RPMI7951 (cell line): ENCODE measurements at regions not wholly inside any gene's neighbourhood (a gene's known extent, or its start where the extent isn't known, plus 50 kb on each side); places are given as distances from the start of the nearest gene placed in this dataset.
"Not testable (repeated sequence)": the region's sequence is repeated elsewhere in the genome, so short reads cannot be mapped to it uniquely, and the experiment has no call there.

Source experiments
- DNase-seq: peaks from one replicate; pipeline ENCODE4 v3.0.0-alpha.2; 2012; ENCODE audit warnings: low read depth

DNA sequence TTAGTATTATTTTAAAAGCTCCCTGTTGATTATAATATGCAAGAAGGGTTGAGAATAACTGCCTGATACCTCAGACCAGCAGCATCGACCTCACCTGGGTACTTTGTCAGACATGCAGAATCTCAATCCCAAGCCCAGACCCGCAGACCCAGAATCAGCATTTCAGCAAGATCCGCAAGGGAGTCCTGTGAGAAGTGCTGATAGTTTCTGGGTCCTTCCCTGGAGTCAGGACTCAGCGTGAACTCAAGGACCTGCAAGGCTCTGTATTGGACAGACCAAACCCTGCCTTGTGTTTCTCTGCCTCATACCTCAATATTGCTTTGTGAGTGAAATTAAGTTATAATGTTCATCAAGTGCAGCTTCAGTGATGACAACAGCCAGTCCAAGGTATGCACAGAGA is 149.5 kb upstream of the NPY start:
- no peak for DNase-seq

DNA sequence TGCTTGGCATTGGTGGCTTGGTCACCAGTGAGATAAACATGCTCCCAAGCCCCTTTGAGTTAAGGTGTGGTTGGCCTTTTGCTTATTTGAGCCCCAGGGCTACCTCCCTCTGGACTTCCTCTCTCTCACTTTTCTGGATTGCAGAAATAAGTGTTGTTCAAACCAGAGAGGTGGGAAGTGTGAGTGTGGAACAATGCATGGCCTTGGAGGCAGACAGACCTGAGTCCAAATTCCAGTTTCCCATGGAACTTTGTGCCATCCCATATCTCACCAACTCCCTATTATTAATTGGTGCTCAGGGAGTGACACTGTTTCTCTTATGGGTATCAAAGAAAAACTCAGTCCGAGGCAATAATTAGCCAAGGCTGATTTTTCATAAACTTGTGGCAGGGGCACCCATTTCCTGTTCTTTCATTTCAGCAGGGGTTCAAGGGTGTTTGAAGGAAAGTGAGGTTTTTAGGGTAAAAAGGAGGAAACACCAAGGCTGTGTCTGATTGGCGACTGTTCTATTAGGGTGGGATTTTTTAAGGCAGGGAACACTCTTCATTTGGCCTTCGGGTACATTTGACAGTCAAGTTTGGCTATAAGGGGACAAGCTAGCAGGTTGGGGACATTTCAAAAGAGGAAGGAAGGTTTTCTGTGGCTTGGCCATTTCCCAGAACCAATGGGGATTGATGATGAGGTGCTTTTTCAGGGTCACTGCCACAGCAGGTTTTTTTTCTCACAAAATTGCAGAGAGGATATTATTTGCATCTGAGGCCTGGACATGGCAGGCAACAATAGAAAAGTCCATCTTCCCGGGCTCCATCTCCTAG is 148.8 kb upstream of the NPY start:
- DNase-seq: no peak

DNA sequence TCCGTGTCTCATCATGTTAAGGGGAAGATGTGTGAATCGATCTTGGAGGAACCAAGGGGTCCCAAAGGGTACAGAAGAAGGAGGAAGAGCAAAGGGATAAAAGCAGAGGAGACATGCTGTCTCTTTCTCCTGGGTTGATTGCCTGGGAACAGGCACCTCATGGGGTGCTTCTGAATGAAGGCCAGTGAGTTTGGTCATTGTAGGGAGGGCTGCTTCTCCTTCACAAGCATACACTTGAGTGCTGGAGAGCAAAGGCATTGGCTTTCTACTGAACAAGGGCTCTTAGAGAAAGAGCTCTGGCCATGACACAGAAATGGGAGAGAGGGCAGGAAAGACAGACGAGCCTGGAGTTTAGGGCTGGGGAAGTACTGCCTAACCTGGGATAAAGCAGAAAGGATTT is 146.7 kb upstream of the NPY start:
- DNase-seq: no peak

DNA sequence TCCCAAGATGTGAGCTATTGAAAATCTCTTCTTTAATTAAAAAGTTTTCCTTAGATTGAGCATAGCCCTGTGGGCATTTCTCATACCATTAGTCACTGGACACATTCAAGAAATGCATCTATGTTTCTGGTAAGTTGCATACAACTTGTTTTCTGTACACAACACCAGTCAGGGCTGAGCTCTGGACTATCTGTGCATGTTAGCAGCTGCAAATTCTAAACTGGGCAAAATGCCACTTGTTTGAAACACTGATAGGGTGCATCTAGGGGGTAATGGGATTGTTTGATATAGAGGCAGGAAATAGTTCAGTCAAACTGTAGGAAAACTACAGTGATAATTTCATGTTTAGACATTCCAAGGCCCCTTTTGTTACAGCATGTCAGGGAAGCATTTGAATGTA is 145.6 kb upstream of the NPY start:
- DNase-seq: no peak

DNA sequence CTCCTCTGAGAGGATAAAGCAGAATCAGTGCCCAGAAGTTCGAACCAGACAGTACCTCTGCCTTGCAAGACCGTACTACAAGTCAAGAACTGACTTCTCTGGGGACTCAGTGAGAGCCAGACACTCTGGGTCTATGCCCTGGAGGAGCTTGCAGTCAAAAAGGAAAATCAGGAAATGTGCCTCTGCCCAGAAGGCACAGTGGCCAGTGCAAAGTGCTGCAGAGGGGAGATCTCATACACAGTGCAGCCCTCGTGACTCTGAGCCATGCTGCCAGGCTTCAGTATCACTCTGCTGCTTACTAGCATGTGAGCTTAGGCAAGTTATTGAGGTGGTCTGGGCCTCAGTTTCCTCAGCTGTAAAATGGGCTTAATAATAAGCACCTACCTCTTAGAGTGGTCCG is 144.0 kb upstream of the NPY start:
- no peak for DNase-seq

DNA sequence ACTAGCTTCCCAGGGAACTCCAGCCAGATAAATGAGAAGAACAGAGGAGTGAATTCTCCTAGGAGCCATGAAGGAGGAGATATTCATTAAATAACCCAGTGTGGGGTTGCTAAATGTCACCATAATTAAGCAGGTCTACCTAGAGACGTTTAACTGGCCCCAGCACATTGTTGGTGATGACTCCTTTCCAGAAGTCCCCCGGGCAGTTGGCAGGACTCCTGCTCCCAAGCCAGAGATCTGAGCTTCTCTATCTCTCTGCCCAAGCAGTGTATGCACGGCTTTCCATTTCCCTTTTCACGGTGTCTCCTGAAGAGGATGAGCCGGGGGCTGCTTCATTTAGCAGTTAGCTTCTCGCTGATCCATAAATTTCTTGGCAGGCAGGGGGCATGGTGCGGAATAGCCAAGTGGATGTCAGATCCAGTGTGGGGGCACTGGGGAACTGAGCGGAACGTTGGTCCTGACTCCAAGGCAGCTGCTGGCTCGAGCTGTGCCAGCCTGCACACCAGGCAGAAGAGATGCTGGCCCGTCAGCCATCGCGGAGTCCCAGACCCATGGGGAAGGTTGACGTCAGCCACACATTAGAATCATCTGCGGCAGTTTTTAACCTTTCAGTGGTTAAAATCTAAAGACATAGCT is 142.0 kb upstream of the NPY start:
- DNase-seq: peak; percentile 4

DNA sequence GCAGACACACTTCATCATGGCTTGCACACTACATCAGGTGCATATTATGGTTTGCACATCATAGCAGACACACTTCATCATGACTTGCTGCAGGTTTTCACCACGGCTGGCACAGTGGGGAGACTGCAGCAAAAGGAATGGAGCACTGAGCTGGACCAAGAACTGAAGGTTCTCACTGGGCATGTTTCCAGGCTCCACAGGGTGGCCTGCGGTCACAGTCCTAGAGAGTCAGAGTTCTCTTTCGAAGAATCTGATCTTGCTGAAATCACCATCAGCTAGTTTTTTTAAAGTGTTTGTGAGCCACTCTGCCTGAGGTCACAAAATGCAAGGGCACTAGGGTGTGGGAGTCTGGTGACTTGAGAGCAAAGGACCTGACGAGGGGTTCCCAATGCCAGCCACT is 140.4 kb upstream of the NPY start:
- peak; percentile 33 for DNase-seq

DNA sequence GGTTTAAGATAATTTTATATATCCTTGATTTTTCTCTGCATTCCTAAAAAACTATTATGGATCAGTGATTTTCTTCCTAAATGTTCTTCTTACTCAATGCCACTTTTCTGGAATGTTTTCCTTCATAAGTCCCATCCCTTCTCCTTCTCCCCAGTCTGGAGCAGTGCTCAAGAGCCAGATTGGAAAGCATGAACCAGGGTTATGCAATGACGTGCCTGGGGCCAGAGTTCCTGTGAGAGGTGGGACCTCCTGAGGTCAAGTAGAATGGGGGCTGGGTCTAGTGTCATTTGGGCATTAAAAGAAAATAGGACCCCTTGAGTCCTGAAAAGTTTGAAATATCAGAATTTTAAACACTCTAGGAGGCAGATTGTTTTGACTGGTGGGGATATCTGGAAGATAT is 132.0 kb upstream of the NPY start:
- no peak for DNase-seq

DNA sequence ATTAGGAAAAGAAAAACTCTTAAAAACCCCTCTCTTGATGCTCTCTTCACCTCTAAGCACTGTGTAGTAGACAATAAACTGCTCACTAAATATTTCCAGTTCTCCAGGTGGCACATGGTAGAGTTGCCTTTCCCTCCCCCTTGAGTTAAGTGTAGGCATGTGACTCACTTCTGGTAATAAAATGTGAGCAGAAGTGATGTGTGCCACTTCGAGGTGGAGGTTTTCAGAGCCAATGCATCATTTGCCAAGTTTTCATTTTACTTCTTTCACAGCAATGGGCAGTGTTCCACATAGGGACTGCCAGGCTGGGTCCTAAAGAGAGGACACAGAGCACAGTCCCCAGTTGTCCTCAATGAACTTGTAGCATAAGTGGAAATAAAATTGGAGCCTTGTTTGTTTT is 131.6 kb upstream of the NPY start:
- DNase-seq: no peak

DNA sequence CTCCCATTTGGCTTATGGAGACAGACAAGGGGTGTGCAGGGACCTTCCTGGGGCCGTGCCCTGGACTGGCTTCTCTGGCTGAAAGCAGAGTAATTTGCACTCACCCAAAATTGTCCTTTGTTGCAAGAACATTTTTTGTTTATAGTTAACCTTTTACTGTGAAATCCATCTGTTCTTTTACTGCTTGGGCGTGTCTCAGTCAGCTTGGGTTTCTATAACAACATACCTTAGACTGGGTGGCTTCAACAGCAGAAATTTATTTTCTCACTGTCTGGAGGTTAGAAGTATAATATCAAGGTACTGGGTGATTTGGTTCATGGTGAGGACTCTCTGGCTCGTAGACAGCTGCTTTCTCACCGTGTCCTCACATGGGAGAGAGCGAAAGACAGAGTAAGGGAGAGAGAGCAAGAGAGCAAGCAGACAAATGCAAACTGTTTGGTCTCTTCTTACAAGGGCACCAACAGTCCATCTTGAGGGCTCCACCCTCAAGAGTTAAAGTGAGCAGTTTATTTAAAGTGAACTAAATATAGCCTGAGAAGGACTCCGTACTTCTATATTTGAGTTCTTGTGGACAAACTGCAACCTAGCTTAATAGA is 131.0 kb upstream of the NPY start:
- no peak for DNase-seq

DNA sequence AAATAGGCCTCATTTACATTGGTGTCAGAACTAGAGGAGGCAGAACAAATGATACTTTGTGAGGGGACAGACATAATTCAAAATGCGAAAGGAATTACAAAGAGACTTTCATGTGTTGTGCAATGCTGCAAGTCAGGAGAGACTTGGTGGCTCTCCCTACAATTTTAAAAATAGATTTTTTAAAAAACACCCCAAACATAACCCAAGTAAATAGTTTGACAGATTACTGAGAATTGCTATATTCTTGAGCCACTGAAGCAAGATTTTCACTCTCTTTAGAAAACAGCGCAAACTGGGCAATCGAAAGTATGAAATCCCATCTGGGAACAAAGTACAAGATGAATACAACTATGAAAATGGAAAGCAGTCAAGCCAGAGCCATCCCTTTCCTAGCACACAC is 126.3 kb upstream of the NPY start:
- no peak for DNase-seq

DNA sequence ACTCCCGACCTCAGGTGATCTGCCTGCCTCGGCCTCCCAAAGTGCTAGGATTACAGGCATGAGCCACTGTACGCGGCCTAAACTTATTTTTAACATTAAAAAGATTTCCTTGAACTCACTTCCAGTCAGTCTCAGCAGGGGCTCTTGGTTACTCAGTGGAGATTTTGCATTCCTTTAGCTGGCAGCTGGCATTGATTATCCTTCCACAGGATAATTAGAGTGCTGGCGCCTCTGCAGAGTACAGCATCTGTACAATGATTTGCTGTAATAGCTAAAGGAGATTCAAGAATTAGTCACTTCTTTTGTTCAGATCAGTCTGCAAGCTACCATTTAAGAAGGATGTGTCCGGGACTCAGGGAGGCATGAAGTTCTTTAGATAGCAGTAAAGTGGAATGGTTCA is 125.0 kb upstream of the NPY start:
- peak; percentile 13 for DNase-seq

DNA sequence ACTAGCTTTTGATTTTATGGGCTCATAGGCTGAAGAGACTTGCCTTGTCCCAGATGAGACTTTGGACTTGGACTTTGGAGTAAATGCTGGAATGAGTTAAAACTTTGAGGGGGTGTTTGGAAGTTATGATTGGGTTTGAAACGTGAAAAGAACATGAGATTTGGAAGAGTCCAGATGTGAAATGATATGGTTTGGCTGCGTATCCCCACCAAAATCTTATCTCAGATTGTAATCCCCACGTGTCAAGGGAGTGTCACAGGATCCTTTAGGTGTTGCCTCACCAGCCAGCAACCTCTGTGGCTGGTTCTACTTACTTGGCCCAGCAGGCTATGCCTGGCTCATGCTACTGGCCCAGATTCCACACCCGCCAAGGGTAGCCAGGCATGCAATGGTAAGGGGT is 119.6 kb upstream of the NPY start:
- DNase-seq: no peak

DNA sequence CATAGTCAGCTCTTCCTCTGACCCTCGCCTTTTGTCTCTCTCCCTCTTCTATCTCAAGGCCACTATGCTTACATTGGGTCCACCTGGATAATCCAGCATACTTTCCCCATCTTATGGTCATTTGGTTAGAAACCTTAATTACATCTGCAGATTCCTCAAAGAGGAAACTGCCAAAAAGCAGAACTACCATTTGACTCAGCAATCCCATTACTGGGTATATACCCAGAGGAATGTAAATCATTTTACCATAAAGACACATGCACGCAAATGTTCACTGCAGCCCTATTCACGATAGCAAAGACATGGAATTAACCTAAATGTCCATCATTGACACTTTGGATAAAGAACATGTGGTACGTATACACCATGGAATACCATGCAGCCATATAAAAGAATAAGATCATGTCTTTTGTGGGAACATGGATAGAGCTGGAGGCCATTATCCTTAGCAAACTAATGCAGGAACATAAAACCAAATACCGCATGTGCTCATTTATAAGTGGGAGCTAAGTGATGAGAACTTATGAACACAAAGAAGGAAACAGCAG is 114.8 kb upstream of the NPY start:
- DNase-seq: no peak

DNA sequence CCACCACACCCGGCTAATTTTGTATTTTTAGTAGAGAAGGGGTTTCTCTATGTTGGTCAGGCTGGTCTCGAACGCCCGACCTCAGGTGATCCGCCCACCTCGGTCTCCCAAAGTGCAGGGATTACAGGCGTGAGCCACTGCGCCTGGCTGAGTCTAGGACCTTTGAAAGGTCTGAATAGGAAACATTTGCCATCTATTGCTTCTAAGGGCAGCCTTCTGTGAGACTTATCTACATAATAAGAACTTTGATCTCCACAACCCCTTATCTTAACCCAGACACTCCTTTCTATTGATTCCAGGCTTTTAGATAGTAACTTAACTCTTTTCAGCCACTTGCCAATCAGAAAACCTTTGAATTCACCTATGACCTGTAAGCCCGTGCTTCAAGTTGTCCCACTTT is 112.0 kb upstream of the NPY start:
- not testable (repeated sequence) for DNase-seq

DNA sequence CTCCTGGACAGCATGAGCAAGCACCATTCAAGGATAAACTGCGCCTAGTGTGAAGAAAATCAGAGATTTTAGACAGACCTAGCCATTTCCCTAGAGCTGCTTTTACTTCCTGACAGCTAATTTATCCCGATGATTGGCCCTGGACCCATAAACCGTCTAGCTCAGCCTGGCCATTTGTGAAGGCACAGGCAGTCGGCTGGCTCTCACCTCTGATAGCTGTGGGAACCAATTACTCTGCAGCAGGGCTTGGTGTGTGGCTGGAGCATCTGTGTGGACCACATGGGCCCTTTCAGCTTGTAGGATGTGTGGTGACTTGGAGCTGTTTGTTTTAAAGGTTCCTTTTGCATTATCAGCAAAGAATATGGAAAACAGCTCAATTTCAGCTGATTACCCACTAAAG is 111.1 kb upstream of the NPY start:
- DNase-seq: no peak

DNA sequence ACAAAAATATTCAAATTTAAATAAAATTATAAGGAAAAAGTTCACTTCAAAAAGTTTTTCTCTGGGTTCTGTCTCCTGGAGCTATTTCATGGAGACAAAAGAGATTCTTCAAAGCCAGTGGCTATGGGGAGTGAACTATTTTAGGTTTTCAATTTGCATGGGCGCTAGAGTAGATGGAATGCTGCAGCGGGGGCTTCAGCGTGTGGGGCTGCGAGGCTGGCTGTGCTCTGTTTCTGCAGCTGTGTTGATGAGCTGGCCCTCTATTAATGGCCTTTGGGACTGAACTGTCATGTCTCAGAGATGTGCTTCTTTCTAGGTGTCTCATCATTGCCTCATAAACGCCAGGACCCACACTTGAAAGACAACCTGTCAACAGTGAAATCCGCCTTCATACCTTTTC is 108.4 kb upstream of the NPY start:
- DNase-seq: no peak

DNA sequence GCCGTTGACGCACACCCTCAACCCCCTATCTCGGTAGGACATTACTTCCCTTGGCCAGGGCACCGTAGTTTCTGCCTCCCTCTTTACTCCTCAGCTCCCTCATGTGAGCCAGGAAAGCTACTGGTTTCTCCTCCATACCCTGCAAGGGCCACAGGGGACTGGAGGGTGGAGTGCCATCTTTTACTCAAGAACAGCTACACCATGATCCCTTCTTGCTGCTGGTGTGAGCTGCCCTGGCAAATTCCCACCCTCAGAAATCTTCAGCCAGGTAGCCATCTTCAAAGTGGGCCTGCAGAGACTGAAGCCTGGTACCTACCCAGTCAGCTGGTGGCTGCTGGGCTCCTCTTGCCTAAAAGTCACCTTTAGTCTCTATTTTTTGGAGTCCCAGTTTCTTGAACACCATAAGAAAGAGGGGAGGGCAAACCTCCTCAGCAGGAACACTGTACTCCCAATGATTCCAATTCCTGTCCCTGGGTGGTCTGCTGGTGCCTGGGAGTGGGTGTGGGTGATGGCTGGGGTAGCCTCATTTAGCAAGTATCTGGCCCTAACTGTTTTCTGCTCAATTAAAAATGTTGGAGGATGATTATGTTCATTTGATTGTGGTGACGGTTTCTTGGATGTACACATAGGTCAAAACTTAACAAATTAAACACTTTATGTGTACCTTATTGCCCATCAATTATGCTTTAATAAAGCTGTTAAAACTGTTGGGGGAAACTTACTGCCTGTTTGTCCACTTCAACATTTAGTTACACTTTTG is 105.0 kb upstream of the NPY start:
- DNase-seq: no peak

DNA sequence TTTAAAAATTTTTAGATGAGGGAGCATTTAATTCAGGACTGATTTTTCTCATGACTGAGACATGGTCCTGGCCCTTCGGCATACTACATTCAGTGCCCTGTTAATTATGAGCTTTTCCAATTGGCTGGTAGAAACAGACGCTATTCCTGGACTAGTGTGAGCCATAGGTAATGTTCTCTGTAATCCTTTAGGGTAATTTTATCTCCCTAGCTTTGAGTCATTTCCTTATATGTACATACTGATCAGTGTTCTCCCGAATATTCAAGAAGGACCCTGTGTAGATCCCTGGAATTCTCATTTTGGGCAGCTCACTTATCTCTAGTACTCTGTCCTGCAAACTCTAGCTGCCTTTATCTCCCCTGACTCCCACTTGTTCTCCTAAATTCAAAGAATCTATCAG is 92.6 kb upstream of the NPY start:
- no peak for DNase-seq

DNA sequence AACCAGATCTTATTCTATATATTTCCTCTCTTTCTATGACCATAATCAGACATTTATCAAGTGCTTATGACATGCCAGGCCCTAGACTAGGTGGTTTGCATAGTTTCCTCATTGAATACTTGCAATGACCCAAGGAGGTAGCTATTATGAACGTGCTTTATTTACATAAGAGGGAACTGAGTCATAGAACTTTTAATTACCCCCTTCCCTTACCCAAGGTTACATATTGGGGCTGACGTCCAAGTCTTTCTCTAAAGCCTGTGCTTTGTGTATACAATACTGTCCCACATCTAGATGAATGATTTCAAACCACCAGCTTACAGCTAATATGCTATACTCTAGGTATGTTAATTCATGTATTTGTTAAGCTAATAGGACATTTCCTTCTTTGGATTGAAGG is 91.9 kb upstream of the NPY start:
- DNase-seq: no peak

DNA sequence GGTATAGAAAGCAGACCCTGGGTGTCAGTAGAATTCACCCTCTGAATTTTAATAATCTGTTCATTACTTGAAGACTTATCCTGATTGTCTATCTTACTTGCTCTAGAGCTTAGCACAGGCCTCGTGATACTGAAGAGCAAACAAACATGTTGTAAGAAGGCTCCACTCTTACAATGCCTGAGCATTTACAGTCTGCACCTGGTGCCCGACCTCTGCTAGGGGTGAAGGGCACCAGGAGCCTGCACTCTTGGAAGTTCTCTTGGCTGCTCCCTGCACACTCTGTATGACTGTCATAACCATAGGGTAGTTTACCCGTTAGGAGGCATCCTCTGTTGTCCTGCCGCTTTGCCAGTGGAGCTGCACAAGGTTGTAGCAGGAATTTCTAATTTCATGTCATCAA is 91.3 kb upstream of the NPY start:
- no peak for DNase-seq

DNA sequence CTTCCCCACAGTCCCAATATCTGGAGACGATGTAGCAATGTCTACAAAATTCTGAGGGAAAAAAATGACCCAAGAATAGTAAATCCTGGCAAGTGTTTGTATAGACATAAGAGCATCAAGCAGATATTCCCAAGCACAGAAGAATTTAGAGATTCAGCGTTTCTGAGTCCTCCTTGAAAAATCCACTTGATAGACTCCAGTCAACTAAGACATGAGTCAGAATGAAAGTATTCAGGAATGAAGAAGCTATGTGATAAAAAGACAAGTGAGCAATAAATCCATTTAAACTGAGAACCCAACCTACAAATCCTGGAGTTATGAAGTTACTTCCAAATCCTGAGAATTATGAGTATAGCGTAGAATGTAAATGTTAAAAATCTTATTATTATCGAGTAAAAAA is 86.1 kb upstream of the NPY start:
- peak; percentile 7 for DNase-seq
